Skeletal muscle cell (primary cell): ENCODE measurements at regions not wholly inside any gene's neighbourhood (a gene's known extent, or its start where the extent isn't known, plus 50 kb on each side); places are given as distances from the start of the nearest gene placed in this dataset.

ENCODE experiments used
- DNase-seq: peaks from one replicate; pipeline ENCODE4 v3.0.0-alpha.2; 2010; ENCODE audit warnings: low read depth
- H3K4me3 ChIP-seq: 2 replicates; pipeline ENCODE4 v1.5.1; 2011; ENCODE audit warnings: low read depth, mild to moderate bottlenecking, control low read depth, low read length, moderate library complexity

GRCh38 chr5:165714598-165714997, 2209.2 kb downstream of the MAT2B start:
- no peak for DNase-seq
- no peak overlapping the region for H3K4me3 ChIP-seq

GRCh38 chr5:165720901-165721300, 2215.5 kb downstream of the MAT2B start:
- no peak overlapping the region for H3K4me3 ChIP-seq
- no peak for DNase-seq

- no peak for DNase-seq
- no peak overlapping the region for H3K4me3 ChIP-seq
Observed at GRCh38 chr5:165722401-165722800, 2217.0 kb downstream of the MAT2B start.

- DNase-seq: no peak
- no peak overlapping the region for H3K4me3 ChIP-seq
Observed at GRCh38 chr5:165723931-165724330, 2218.5 kb downstream of the MAT2B start.

- H3K4me3 ChIP-seq: no peak overlapping the region
- DNase-seq: no peak
Observed at GRCh38 chr5:165728425-165728824, 2223.0 kb downstream of the MAT2B start.

GRCh38 chr5:165735388-165735787, 2230.0 kb downstream of the MAT2B start:
- no peak overlapping the region for H3K4me3 ChIP-seq
- DNase-seq: no peak

- no peak overlapping the region for H3K4me3 ChIP-seq
- no peak for DNase-seq
Observed at GRCh38 chr5:165739079-165739741, 2233.8 kb downstream of the MAT2B start.

GRCh38 chr5:165757791-165758190, 2252.4 kb downstream of the MAT2B start:
- no peak overlapping the region for H3K4me3 ChIP-seq
- DNase-seq: no peak

GRCh38 chr5:165775111-165775510, 2269.7 kb downstream of the MAT2B start:
- no peak for DNase-seq
- H3K4me3 ChIP-seq: no peak overlapping the region

GRCh38 chr5:165779505-165779904, 2274.1 kb downstream of the MAT2B start:
- DNase-seq: no peak
- no peak overlapping the region for H3K4me3 ChIP-seq

- DNase-seq: no peak
Observed at GRCh38 chr5:165780901-165781300, 2275.5 kb downstream of the MAT2B start.

GRCh38 chr5:165781738-165782137, 2276.3 kb downstream of the MAT2B start:
- H3K4me3 ChIP-seq: no peak overlapping the region
- DNase-seq: no peak

More at GRCh38 chr5:165780901-165781300, 2275.5 kb downstream of the MAT2B start:
- no peak overlapping the region for H3K4me3 ChIP-seq

- DNase-seq: no peak
- no peak overlapping the region for H3K4me3 ChIP-seq
Observed at GRCh38 chr5:165783024-165783423, 2277.6 kb downstream of the MAT2B start.

GRCh38 chr5:165786073-165786472, 2280.7 kb downstream of the MAT2B start:
- no peak for DNase-seq
- no peak overlapping the region for H3K4me3 ChIP-seq

GRCh38 chr5:165795073-165795472, 2289.7 kb downstream of the MAT2B start:
- H3K4me3 ChIP-seq: no peak overlapping the region
- no peak for DNase-seq

GRCh38 chr5:165805756-165806155, 2300.3 kb downstream of the MAT2B start:
- no peak overlapping the region for H3K4me3 ChIP-seq
- DNase-seq: no peak

GRCh38 chr5:165808335-165808734, 2302.9 kb downstream of the MAT2B start:
- no peak for DNase-seq
- no peak overlapping the region for H3K4me3 ChIP-seq

GRCh38 chr5:165809914-165810313, 2304.5 kb downstream of the MAT2B start:
- DNase-seq: no peak
- no peak overlapping the region for H3K4me3 ChIP-seq

- no peak for DNase-seq
- H3K4me3 ChIP-seq: no peak overlapping the region
Observed at GRCh38 chr5:165829504-165829903, 2324.1 kb downstream of the MAT2B start.

- no peak for DNase-seq
- no peak overlapping the region for H3K4me3 ChIP-seq
Observed at GRCh38 chr5:165834891-165835290, 2329.5 kb downstream of the MAT2B start.

- no peak overlapping the region for H3K4me3 ChIP-seq
- no peak for DNase-seq
Observed at GRCh38 chr5:165836046-165836445, 2330.6 kb downstream of the MAT2B start.

GRCh38 chr5:165837286-165837685, 2331.9 kb downstream of the MAT2B start:
- no peak for DNase-seq

More at GRCh38 chr5:165837286-165837685, 2331.9 kb downstream of the MAT2B start:
- H3K4me3 ChIP-seq: no peak overlapping the region
